Spinal cord (tissue), 9 donors: ENCODE measurements at regions not wholly inside any gene's neighbourhood (a gene's known extent, or its start where the extent isn't known, plus 50 kb on each side); places are given as distances from the start of the nearest gene placed in this dataset.

ENCODE experiments used
- DNase-seq, 6 donors: peaks; one replicate each; pipeline versions ENCODE4 v3.0.0 to v3.0.0-alpha.2; 2013 to 2015; ENCODE audit warnings: low spot score in 6 of 6, low read depth in 4 of 6
- H3K27ac ChIP-seq: one replicate; pipeline ENCODE4 v1.5.1; 2013; ENCODE audit warnings: low read depth, low read length, control low read depth
- H3K27me3 ChIP-seq: one replicate; pipeline ENCODE4 v1.6.1; 2013; ENCODE audit warnings: low read length; ENCODE audit not compliant: control insufficient read depth, insufficient read depth
- H3K36me3 ChIP-seq: one replicate; pipeline ENCODE4 v1.6.1; 2013; ENCODE audit warnings: low read length; ENCODE audit not compliant: control insufficient read depth, insufficient read depth
- H3K4me1 ChIP-seq: one replicate; pipeline ENCODE4 v1.6.1; 2013; ENCODE audit warnings: low read length; ENCODE audit not compliant: control insufficient read depth, insufficient read depth
- H3K4me3 ChIP-seq: one replicate; pipeline ENCODE4 v1.5.1; 2013; ENCODE audit warnings: low read depth, low read length, control low read depth
- H3K9me3 ChIP-seq: one replicate; pipeline ENCODE4 v1.6.1; 2013; ENCODE audit warnings: low read length; ENCODE audit not compliant: control insufficient read depth, insufficient read depth
- WGBS: methylation state at CpG from one replicate; pipeline ENCODE4 v1.1.5; 2013; ENCODE audit warnings: missing lambda C conversion rate; ENCODE audit not compliant: insufficient coverage; 5-methylcytosine and 5-hydroxymethylcytosine counted together
- donor health status: healthy.

GRCh38 chr9:529731-530130 is 311.8 kb upstream of the DMRT1 start:
- no peaks in the 10 kb centered on the region for H3K27me3 ChIP-seq
- no peak overlapping the region for H3K4me3 ChIP-seq
- peaks cover 10% of the 10 kb centered on the region for H3K4me1 ChIP-seq
- no peak overlapping the region for H3K27ac ChIP-seq
- no peaks in the 10 kb centered on the region for H3K36me3 ChIP-seq
- WGBS: no CpG with 5 or more reads among the region's 4 CpGs
- peak in 2 of 6 donors; percentile 63 to 69 for DNase-seq
- no peaks in the 10 kb centered on the region for H3K9me3 ChIP-seq

GRCh38 chr9:530681-531080 is 310.8 kb upstream of the DMRT1 start:
- WGBS: 100% methylated on average over 1 of the region's 3 CpGs
- H3K9me3 ChIP-seq: no peaks in the 10 kb centered on the region
- peaks cover 19% of the 10 kb centered on the region for H3K4me1 ChIP-seq
- no peak overlapping the region for H3K27ac ChIP-seq
- H3K27me3 ChIP-seq: no peaks in the 10 kb centered on the region
- no peaks in the 10 kb centered on the region for H3K36me3 ChIP-seq
- DNase-seq: no peak
- H3K4me3 ChIP-seq: no peak overlapping the region

GRCh38 chr9:532707-533106 is 308.8 kb upstream of the DMRT1 start:
- Histone ChIP-seq H3K4me3 (no peak overlapping the region), H3K36me3 (no peaks in the 10 kb centered on the region), H3K4me1 (peaks cover 23% of the 10 kb centered on the region), H3K9me3 (no peaks in the 10 kb centered on the region), H3K27me3 (no peaks in the 10 kb centered on the region), H3K27ac (peak overlapping the region; percentile 17)
- WGBS: 10% methylated on average over 5 of the region's 6 CpGs
- DNase-seq: peak in 3 of 6 donors; percentile 36 to 65 (median 65)

- WGBS: 33% methylated on average over 4 of the region's 4 CpGs
- Histone ChIP-seq H3K4me1 (peaks cover 23% of the 10 kb centered on the region), H3K4me3 (no peak overlapping the region), H3K9me3 (no peaks in the 10 kb centered on the region), H3K27ac (peak overlapping the region; percentile 84), H3K36me3 (no peaks in the 10 kb centered on the region), H3K27me3 (no peaks in the 10 kb centered on the region)
- peak; percentile 62 to 90 (median 76) for DNase-seq
Observed at GRCh38 chr9:534886-535285, 306.6 kb upstream of the DMRT1 start.

- WGBS: 47% methylated on average over 3 of the region's 4 CpGs
- Histone ChIP-seq H3K4me3 (no peak overlapping the region), H3K27me3 (no peaks in the 10 kb centered on the region), H3K4me1 (peaks cover 23% of the 10 kb centered on the region), H3K36me3 (no peaks in the 10 kb centered on the region), H3K27ac (peak overlapping the region; percentile 84), H3K9me3 (no peaks in the 10 kb centered on the region)
- DNase-seq: no peak
Observed at GRCh38 chr9:535356-535755, 306.1 kb upstream of the DMRT1 start.

- Histone ChIP-seq H3K4me1 (peaks cover 20% of the 10 kb centered on the region), H3K27ac (no peak overlapping the region), H3K36me3 (no peaks in the 10 kb centered on the region), H3K9me3 (no peaks in the 10 kb centered on the region), H3K4me3 (no peak overlapping the region), H3K27me3 (no peaks in the 10 kb centered on the region)
- 33% methylated on average over 1 of the region's 11 CpGs for WGBS
- no peak for DNase-seq
Observed at GRCh38 chr9:536597-537511, 304.6 kb upstream of the DMRT1 start.

GRCh38 chr9:543478-543877 is 298.0 kb upstream of the DMRT1 start:
- Histone ChIP-seq H3K27me3 (no peaks in the 10 kb centered on the region), H3K4me3 (no peak overlapping the region), H3K9me3 (no peaks in the 10 kb centered on the region), H3K4me1 (peaks cover 5% of the 10 kb centered on the region), H3K27ac (no peak overlapping the region), H3K36me3 (no peaks in the 10 kb centered on the region)
- 80% methylated on average over 1 of the region's 4 CpGs for WGBS
- DNase-seq: no peak

GRCh38 chr9:545480-545879 is 296.0 kb upstream of the DMRT1 start:
- peak in 1 of 6 donors; percentile 67 for DNase-seq
- no peaks in the 10 kb centered on the region for H3K27me3 ChIP-seq
- WGBS: 92% methylated on average over 6 of the region's 7 CpGs
- peaks cover 3% of the 10 kb centered on the region for H3K36me3 ChIP-seq
- H3K4me1 ChIP-seq: peaks cover 13% of the 10 kb centered on the region
- no peak overlapping the region for H3K4me3 ChIP-seq
- no peaks in the 10 kb centered on the region for H3K9me3 ChIP-seq
- H3K27ac ChIP-seq: no peak overlapping the region

GRCh38 chr9:546235-546634 is 295.3 kb upstream of the DMRT1 start:
- no peaks in the 10 kb centered on the region for H3K9me3 ChIP-seq
- WGBS: no CpG with 5 or more reads among the region's 3 CpGs
- H3K27ac ChIP-seq: peak overlapping the region; percentile 70
- DNase-seq: no peak
- H3K36me3 ChIP-seq: peaks cover 3% of the 10 kb centered on the region
- H3K4me1 ChIP-seq: peaks cover 13% of the 10 kb centered on the region
- no peaks in the 10 kb centered on the region for H3K27me3 ChIP-seq
- no peak overlapping the region for H3K4me3 ChIP-seq

- no peaks in the 10 kb centered on the region for H3K27me3 ChIP-seq
- DNase-seq: peak in 2 of 6 donors; percentile 82 to 86
- H3K36me3 ChIP-seq: peaks cover 3% of the 10 kb centered on the region
- H3K27ac ChIP-seq: peak overlapping the region; percentile 70
- 0% methylated on average over 1 of the region's 3 CpGs for WGBS
- H3K9me3 ChIP-seq: no peaks in the 10 kb centered on the region
- peak overlapping the region; percentile 9 for H3K4me3 ChIP-seq
- peaks cover 13% of the 10 kb centered on the region for H3K4me1 ChIP-seq
Observed at GRCh38 chr9:546797-547223, 294.7 kb upstream of the DMRT1 start.
